ENCODE measurements at regions not wholly inside any gene's neighbourhood (a gene's known extent, or its start where the extent isn't known, plus 50 kb on each side); places are given as distances from the start of the nearest gene placed in this dataset.

GRCh38 chr2:2810504-2810903 lies 479.4 kb upstream of the MYT1L start:
- BruUV-seq (replicated peaks), result no TSS peak
- peaks cover 2 to 17% of the 10 kb centered on the region in 2 experiments; a peak in 3 of 5 replicates for H3K27me3 ChIP-seq (ENCODE audit: control insufficient read depth in 2 of 2, insufficient read depth in 2 of 2, low read length in 2 of 2)
- no peak overlapping the region for H3K27ac ChIP-seq (ENCODE audit: extremely low read depth, low read depth, low read length)
- TF ChIP-seq PRDM10 (IDR thresholded peaks at IDR 0.05; ENCODE audit: partially characterized antibody), result no peak
- no peak for TF ChIP-seq NFE2L1 (tag; IDR thresholded peaks at IDR 0.05; ENCODE audit: borderline replicate concordance, low read depth)
- no peak for TF ChIP-seq NEUROD1 (IDR thresholded peaks at IDR 0.05; ENCODE audit: borderline replicate concordance, low read depth, low read length, partially characterized antibody)
- no peak for TF ChIP-seq PHF8 (IDR thresholded peaks at IDR 0.05; ENCODE audit: borderline replicate concordance, low read length)
- no peak for TF ChIP-seq ZNF24 (IDR thresholded peaks at IDR 0.05)
- no peak for TF ChIP-seq ILF3 (IDR thresholded peaks at IDR 0.05; ENCODE audit: borderline replicate concordance)
- TF ChIP-seq E2F5 (CRISPR knock-in tag; IDR thresholded peaks at IDR 0.05), result no peak
- no peak for TF ChIP-seq ETS1 (conservative IDR thresholded peaks at IDR 0.05; ENCODE audit: control insufficient read depth, low read depth, low read length)
- TF ChIP-seq LARP7 (IDR thresholded peaks at IDR 0.05), result no peak
- no peak for TF ChIP-seq GTF2F1 (IDR thresholded peaks at IDR 0.05; ENCODE audit: low read depth, low read length)
- H3K4me3 ChIP-seq, result no peak overlapping the region
- POLR2A ChIA-PET, result no interaction called here
- no peaks in the 10 kb centered on the region for H4K20me1 ChIP-seq (replicated peaks; ENCODE audit: control insufficient read depth, insufficient read depth, low read length)
- no peak for ATAC-seq
- WGBS (ENCODE audit: insufficient coverage, low coverage, missing lambda C conversion rate), result 0% methylated on average over 6 of the region's 6 CpGs
- no peaks in the 10 kb centered on the region for H3K79me2 ChIP-seq (ENCODE audit: control insufficient read depth, insufficient read depth, low read length)
- H2AFZ ChIP-seq (ENCODE audit: low read depth, low read length), result no peak overlapping the region
- H3K9me1 ChIP-seq (ENCODE audit: control insufficient read depth, insufficient read depth, low read length), result no peaks in the 10 kb centered on the region
- H3K9me3 ChIP-seq (replicated peaks; ENCODE audit: control insufficient read depth, insufficient read depth, low read depth, low read length), result no peaks in the 10 kb centered on the region
- CTCF ChIA-PET (ENCODE audit: low intra/inter-chr PET ratio), result no interaction called here
- H3K9ac ChIP-seq (ENCODE audit: insufficient read depth in 1 of 2, low read depth in 2 of 2, low read length in 2 of 2), result no peak overlapping the region
- DNase-seq (ENCODE audit: extremely low read depth in 1 of 4, low spot score in 3 of 4), result no peak
- intact Hi-C loops (cut with micrococcal nuclease) (no loop called here), in situ Hi-C loops (cut with MboI) (no loop called here)
- FAIRE-seq, result no peak
- no peak overlapping the region for H3K4me2 ChIP-seq (ENCODE audit: insufficient read depth, low read length)
- H3K36me3 ChIP-seq (ENCODE audit: control insufficient read depth, insufficient read depth, low read length), result no peaks in the 10 kb centered on the region
- H3K4me1 ChIP-seq (replicated peaks in 1 of 2; ENCODE audit: control insufficient read depth in 2 of 2, insufficient read depth in 2 of 2, low read length in 2 of 2), result no peaks in the 10 kb centered on the region

Data from K562 (cell line).